AG04449 (cell line): ENCODE measurements at regions not wholly inside any gene's neighbourhood (a gene's known extent, or its start where the extent isn't known, plus 50 kb on each side); places are given as distances from the start of the nearest gene placed in this dataset.

Experiments used
- CTCF ChIA-PET: fragments of 350-600 bp; formaldehyde crosslinking; extraction: SDS; loops from one replicate; lab custom pipeline; 2021; ENCODE audit warnings: antibody characterized with exemption; lab: Yijun Ruan, JAX
- POLR2A ChIA-PET: fragments of 400-600, 350-600 bp; formaldehyde crosslinking; extraction: SDS; loops from one replicate; lab custom pipeline; 2020; ENCODE audit warnings: antibody characterized with exemption, inconsistent platforms; lab: Yijun Ruan, JAX
- DNase-seq: peaks from one replicate; pipeline ENCODE4 v3.0.0-alpha.2; 2010; ENCODE audit warnings: low read depth, low spot score
- H3K4me3 ChIP-seq: 2 replicates; pipeline ENCODE4 v1.5.1; 2011; ENCODE audit warnings: low read depth, mild to moderate bottlenecking, control low read depth, low read length
- TF ChIP-seq, protein P1 (sequence below): IDR thresholded peaks from one replicate; pipeline ENCODE4 v1.5.1; 2011; ENCODE audit warnings: mild to moderate bottlenecking, moderate library complexity, low read length, control low read depth, inconsistent platforms; ENCODE audit not compliant: insufficient read depth; ENCODE audit errors: missing control alignments

DNA sequence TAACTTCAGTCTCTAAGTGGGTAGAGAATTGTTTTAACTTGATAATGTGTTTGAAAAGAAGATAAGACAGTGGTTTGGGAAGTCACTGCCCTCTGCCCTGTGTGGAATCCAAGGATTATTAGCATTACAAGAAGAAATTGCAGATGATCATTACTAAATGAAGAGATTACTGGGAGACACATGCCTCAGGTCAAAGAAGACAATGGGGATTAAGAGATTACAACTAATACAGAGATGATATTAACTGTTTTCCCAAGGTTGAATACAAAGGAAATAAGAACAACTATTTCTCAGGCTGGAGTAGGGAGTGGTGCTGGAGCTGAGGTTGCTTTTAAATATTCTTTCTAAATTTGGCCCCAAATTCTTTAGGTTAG lies 166.0 kb downstream of the TRMT11 start:
- TF ChIP-seq, protein P1, sequence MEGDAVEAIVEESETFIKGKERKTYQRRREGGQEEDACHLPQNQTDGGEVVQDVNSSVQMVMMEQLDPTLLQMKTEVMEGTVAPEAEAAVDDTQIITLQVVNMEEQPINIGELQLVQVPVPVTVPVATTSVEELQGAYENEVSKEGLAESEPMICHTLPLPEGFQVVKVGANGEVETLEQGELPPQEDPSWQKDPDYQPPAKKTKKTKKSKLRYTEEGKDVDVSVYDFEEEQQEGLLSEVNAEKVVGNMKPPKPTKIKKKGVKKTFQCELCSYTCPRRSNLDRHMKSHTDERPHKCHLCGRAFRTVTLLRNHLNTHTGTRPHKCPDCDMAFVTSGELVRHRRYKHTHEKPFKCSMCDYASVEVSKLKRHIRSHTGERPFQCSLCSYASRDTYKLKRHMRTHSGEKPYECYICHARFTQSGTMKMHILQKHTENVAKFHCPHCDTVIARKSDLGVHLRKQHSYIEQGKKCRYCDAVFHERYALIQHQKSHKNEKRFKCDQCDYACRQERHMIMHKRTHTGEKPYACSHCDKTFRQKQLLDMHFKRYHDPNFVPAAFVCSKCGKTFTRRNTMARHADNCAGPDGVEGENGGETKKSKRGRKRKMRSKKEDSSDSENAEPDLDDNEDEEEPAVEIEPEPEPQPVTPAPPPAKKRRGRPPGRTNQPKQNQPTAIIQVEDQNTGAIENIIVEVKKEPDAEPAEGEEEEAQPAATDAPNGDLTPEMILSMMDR: no peak
- POLR2A ChIA-PET: no interaction called here
- no peak overlapping the region for H3K4me3 ChIP-seq
- no peak for DNase-seq
- CTCF ChIA-PET: no interaction called here

DNA sequence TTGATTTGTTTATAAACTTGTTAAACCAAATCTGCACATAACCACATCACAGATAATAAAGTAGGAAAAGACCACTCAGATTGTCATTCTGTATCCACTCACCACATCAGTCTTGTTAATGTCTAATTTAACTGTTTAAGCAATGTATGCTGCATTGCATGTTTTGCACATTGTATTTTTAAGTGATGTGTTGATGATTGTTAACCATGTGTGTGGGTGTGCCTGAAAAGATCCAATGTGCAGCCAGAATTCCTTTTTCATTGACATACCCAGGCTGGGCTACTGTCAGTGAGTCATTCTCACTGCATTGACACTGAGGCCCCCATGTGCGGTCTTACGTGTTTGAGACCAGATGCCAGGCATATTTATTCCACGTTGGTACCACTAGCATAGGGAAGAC lies 167.3 kb downstream of the TRMT11 start:
- TF ChIP-seq, protein P1: no peak
- no peak overlapping the region for H3K4me3 ChIP-seq
- DNase-seq: peak; percentile 7
- ChIA-PET CTCF (no interaction called here), POLR2A (no interaction called here)

DNA sequence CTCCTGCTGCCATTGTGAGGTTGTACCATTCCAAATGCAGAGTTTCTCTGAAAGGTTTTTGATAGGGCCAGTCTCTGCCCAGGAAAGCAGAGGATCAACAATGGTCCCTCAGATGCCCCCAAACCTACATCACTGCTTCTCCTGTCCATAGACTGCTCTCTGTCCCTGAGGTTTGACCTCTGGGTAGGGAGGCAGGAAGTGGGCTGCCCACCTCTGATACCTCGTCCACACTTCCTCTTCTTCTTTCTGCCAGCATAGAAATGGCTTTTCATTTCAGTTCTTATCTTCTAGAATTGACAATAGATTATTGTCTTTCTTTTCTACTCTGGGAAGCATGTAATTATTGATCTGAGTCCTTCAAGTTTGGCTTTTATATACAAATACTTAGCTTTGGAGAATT lies 170.6 kb downstream of the TRMT11 start:
- DNase-seq: no peak
- TF ChIP-seq, protein P1: no peak
- no peak overlapping the region for H3K4me3 ChIP-seq
- ChIA-PET CTCF (no interaction called here), POLR2A (no interaction called here)

DNA sequence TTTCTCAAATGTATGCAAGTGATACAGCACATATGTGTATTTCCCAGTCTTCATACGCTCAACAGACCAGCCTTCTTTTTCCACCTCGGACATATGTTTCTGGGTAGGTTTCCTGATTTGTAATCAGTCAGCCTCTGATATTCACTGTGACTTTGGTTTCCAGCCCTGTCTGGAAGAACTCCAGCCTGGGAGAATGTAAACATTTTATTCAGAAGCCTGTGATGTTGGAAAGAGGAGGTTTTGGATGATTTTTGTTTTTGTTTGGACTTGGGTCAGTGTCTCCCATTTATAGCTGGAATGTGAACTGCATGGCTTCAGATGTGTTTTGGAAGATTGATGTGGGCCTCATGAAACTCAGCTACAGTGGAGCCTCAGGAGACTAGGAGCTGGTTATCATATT lies 172.2 kb upstream of the CENPW start:
- ChIA-PET POLR2A (no interaction called here), CTCF (interaction anchor here (0.8 to 1.9 kb wide), 4 partner anchors 9 to 136 kb away, joined by 3 to 8 read pairs (median 4); no protein-coding TSS in a partner anchor)
- TF ChIP-seq, protein P1: no peak
- no peak overlapping the region for H3K4me3 ChIP-seq
- DNase-seq: no peak

- TF ChIP-seq, protein P1: no peak
- no peak overlapping the region for H3K4me3 ChIP-seq
- ChIA-PET CTCF (interaction anchor here (1.1 to 1.4 kb wide), 2 partner anchors 74 to 180 kb away, joined by 3 read pairs; no protein-coding TSS in a partner anchor), POLR2A (no interaction called here)
- no peak for DNase-seq
These were observed 169.5 kb upstream of the CENPW start for GRCh38 chr6:126170433-126170832.

DNA sequence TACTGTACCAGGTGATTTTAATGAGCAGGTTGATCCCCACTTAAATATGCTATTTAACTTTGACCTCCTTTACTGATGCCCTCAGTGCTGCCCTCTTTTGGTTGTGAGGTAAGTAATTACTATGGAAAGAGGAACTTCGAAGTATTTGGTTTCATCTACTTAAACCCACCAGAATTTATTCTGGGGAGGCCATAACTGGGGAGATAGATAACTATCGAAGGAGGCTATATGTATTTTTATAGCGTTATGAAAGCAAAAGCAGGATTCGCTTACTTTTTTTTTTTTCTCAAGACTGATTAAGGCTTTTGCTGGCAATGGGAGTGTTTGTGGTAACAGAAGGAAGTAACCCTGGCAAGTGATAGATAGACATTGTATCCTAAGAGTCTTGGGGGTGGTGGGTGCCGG lies 168.9 kb upstream of the CENPW start:
- TF ChIP-seq, protein P1: no peak
- CTCF ChIA-PET: interaction anchor here (0.9 to 1.1 kb wide), 4 partner anchors 12 to 180 kb away, joined by 3 to 4 read pairs (median 3); no protein-coding TSS in a partner anchor
- H3K4me3 ChIP-seq: no peak overlapping the region
- no peak for DNase-seq
- POLR2A ChIA-PET: no interaction called here
